ENCODE measurements at regions not wholly inside any gene's neighbourhood (a gene's known extent, or its start where the extent isn't known, plus 50 kb on each side); places are given as distances from the start of the nearest gene placed in this dataset.
"Not testable (repeated sequence)": the region's sequence is repeated elsewhere in the genome, so short reads cannot be mapped to it uniquely, and the experiment has no call there.

DNA sequence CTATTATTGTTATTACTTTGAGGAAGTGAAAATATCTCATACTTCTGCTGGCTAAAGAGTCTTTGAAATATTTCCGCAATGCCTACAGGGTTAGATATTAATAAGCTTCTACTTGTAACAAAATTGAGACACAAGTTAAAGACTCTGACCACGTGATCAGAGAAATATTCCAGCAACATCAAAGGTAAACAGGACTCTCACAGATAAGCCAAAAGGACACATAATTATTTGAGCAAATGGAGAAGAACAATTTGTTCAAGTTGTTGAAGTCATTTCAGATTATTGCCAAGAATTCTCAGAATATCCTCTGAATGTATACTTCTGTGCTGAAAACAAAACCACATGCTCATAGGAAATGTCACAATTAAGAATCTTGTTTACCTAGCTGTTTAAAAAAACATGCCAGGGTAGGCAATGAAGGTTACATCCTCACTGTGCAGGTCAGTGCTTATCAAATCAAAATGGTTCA lies 225.8 kb upstream of the ALCAM start:
- TF ChIP-seq, protein P1, sequence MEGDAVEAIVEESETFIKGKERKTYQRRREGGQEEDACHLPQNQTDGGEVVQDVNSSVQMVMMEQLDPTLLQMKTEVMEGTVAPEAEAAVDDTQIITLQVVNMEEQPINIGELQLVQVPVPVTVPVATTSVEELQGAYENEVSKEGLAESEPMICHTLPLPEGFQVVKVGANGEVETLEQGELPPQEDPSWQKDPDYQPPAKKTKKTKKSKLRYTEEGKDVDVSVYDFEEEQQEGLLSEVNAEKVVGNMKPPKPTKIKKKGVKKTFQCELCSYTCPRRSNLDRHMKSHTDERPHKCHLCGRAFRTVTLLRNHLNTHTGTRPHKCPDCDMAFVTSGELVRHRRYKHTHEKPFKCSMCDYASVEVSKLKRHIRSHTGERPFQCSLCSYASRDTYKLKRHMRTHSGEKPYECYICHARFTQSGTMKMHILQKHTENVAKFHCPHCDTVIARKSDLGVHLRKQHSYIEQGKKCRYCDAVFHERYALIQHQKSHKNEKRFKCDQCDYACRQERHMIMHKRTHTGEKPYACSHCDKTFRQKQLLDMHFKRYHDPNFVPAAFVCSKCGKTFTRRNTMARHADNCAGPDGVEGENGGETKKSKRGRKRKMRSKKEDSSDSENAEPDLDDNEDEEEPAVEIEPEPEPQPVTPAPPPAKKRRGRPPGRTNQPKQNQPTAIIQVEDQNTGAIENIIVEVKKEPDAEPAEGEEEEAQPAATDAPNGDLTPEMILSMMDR (IDR thresholded peaks at IDR 0.05; ENCODE audit: unreplicated experiment in 3 of 3) = no peak
- H3K4me3 Mint-ChIP-seq = no peak overlapping the region
- H3K27me3 Mint-ChIP-seq (ENCODE audit: low read depth) = no peaks in the 10 kb centered on the region
- no peak overlapping the region for H3K27ac Mint-ChIP-seq
- H3K9me3 Mint-ChIP-seq = no peaks in the 10 kb centered on the region
- H3K4me1 Mint-ChIP-seq = no peaks in the 10 kb centered on the region
- no peaks in the 10 kb centered on the region for H3K36me3 Mint-ChIP-seq (ENCODE audit: low read depth)

DNA sequence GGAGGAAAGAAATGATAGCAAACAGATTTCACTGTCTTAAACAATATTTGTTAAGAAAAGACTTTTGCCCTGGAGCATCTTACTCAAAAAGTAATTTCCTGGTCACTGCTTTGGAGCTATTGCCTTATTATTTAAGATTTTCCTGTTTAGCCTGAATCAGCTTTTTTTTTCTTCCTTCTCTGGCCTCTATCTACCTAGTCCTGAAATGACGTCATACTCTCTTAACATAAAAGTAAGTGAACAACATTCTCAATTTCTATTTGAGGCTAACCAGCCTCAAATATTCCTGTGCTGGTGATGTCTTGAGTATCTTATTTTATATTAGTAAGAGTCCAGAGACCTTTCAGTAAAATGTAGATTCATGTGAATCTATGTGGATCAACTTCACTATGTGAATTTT lies 221.9 kb upstream of the ALCAM start:
- Mint-ChIP-seq H3K27ac (no peak overlapping the region), H3K4me1 (no peaks in the 10 kb centered on the region), H3K36me3 (ENCODE audit: low read depth) (no peaks in the 10 kb centered on the region), H3K9me3 (peaks cover 9% of the 10 kb centered on the region), H3K4me3 (no peak overlapping the region), H3K27me3 (ENCODE audit: low read depth) (no peaks in the 10 kb centered on the region)
- TF ChIP-seq, protein P1 (IDR thresholded peaks at IDR 0.05; ENCODE audit: unreplicated experiment in 3 of 3) = no peak

DNA sequence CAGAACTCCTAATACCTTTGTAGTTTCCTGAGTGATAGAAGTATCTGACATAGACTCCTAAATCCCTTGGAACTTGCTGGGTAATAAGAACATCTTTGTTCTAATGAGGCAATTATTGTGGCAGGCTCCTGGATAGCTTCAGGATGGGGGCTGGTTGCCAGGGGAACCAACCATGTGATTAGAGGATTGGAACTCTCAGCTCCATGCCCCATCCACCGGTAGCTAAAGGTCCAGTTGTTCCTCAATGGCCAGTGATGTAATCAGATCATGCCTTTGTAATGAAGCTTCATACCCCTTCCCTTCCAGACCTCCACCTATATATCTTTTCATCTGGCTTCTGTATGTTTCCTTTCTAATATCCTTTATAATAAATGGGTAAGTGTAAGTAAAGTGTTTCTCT lies 221.2 kb upstream of the ALCAM start:
- TF ChIP-seq, protein P1 (IDR thresholded peaks at IDR 0.05; ENCODE audit: unreplicated experiment in 3 of 3) = no peak
- Mint-ChIP-seq H3K27me3 (ENCODE audit: low read depth) (no peaks in the 10 kb centered on the region), H3K4me1 (no peaks in the 10 kb centered on the region), H3K27ac (no peak overlapping the region), H3K9me3 (peaks cover 10% of the 10 kb centered on the region), H3K4me3 (no peak overlapping the region), H3K36me3 (ENCODE audit: low read depth) (no peaks in the 10 kb centered on the region)

DNA sequence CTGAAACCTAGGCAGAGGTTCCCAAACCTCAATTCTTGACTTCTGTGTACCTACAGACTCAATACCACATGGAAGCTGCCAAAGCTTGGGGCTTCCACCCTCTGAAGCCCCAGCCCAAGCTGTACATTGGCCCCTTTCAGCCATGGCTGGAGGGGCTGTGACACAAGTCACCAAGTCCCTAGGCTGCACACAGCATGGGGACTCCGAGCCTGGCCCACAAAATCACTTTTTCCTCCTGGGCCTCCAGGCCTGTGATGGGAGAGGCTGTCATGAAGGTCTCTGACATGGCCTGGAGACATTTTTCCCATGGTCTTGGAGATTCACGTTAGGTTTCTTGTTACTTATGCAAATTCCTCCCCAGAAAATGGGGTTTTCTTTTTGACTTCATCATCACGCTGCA lies 217.5 kb upstream of the ALCAM start:
- not testable (repeated sequence) for H3K27me3 Mint-ChIP-seq (ENCODE audit: low read depth); H3K36me3 Mint-ChIP-seq (ENCODE audit: low read depth)
- H3K9me3 Mint-ChIP-seq = peaks cover 10% of the 10 kb centered on the region

DNA sequence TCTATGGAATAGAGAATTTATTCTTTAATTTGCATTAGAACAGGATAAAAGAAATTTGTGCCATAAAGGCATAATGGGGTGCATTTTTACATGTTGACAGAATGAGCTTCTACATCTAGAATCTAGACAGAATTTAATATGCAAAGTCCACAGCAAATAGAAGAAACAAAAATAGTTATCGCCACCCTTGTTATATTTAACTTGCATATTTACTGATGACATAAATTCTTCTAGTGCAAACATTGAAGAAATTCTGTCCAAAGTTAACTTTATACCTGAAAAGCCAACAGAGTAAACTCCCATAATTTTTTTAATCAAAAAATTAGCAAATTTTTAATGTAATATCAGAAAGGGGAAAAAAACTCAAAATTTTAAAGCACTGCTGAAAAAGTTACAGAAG lies 213.7 kb upstream of the ALCAM start:
- Mint-ChIP-seq H3K27me3 (ENCODE audit: low read depth) (no peaks in the 10 kb centered on the region), H3K36me3 (ENCODE audit: low read depth) (no peaks in the 10 kb centered on the region), H3K4me1 (no peaks in the 10 kb centered on the region), H3K4me3 (no peak overlapping the region), H3K27ac (no peak overlapping the region), H3K9me3 (peaks cover 6% of the 10 kb centered on the region)
- TF ChIP-seq, protein P1 (IDR thresholded peaks at IDR 0.05; ENCODE audit: unreplicated experiment in 3 of 3) = no peak

More for the DNA sequence above, 217.5 kb upstream of the ALCAM start:
- H3K27ac Mint-ChIP-seq, H3K4me3 Mint-ChIP-seq, H3K4me1 Mint-ChIP-seq: not testable (repeated sequence)

DNA sequence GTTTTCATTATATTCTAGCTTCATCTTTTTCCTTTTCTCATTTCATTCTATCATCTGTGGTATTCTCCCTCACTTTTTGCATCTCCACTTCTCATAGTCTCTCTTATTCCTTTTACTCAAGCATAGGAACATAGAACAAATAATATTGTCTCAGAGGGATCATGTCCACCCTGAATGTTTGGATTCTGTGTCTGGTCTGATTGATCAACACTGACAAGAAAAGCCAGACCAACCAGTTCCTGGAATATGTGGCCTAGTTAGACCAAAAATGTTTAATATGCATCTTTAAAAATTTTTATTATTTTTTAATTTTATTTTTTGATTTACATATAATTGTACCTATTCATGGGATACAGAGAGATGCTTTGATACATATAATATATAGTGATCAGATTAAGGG lies 212.0 kb upstream of the ALCAM start:
- Mint-ChIP-seq H3K9me3 (peaks cover 3% of the 10 kb centered on the region), H3K27me3 (ENCODE audit: low read depth) (no peaks in the 10 kb centered on the region), H3K4me3 (no peak overlapping the region), H3K27ac (no peak overlapping the region), H3K4me1 (no peaks in the 10 kb centered on the region), H3K36me3 (ENCODE audit: low read depth) (no peaks in the 10 kb centered on the region)
- TF ChIP-seq, protein P1 (IDR thresholded peaks at IDR 0.05; ENCODE audit: unreplicated experiment in 3 of 3) = no peak
